Natural killer cell (primary cell): ENCODE measurements at regions not wholly inside any gene's neighbourhood (a gene's known extent, or its start where the extent isn't known, plus 50 kb on each side); places are given as distances from the start of the nearest gene placed in this dataset.

ENCODE experiments used
- ATAC-seq, 3 donors: fragments of 150-1000 bp in 2 of 3; fragments of 200-7000 bp in 1 of 3; cut with Tn5 transposase; 1 replicate in 1 of 3; 2 replicates in 2 of 3; pipeline ENCODE4 v1.10.0; 2021; ENCODE audit warnings: mild to moderate bottlenecking in 2 of 3, moderate library complexity in 2 of 3
- DNase-seq, 2 donors: peaks; one replicate each; pipeline versions ENCODE4 v3.0.0 to v3.0.0-alpha.2; 2013 to 2021; ENCODE audit warnings: mixed read lengths in 1 of 2
- H3K27ac ChIP-seq: one replicate; pipeline ENCODE4 v1.5.1; 2013; ENCODE audit warnings: mild to moderate bottlenecking, low read length
- H3K27me3 ChIP-seq: one replicate; pipeline ENCODE4 v1.6.1; 2013; ENCODE audit warnings: low read length; ENCODE audit not compliant: control insufficient read depth, insufficient read depth
- H3K36me3 ChIP-seq: one replicate; pipeline ENCODE4 v1.6.1; 2013; ENCODE audit warnings: low read length; ENCODE audit not compliant: control insufficient read depth, insufficient read depth
- H3K4me1 ChIP-seq: one replicate; pipeline ENCODE4 v1.6.1; 2013; ENCODE audit warnings: low read length; ENCODE audit not compliant: control insufficient read depth, insufficient read depth
- H3K4me3 ChIP-seq: one replicate; pipeline ENCODE4 v1.5.1; 2013; ENCODE audit warnings: low read length
- H3K9me3 ChIP-seq: one replicate; pipeline ENCODE4 v1.6.1; 2013; ENCODE audit warnings: low read length; ENCODE audit not compliant: control insufficient read depth, insufficient read depth
- H3K27ac Mint-ChIP-seq, 2 donors: one replicate each; pipeline ENCODE4 v1.8.0; 2022; ENCODE audit warnings: mild to moderate bottlenecking in 2 of 2, mixed read lengths in 2 of 2, moderate library complexity in 1 of 2
- H3K27me3 Mint-ChIP-seq, 2 donors: one replicate each; pipeline ENCODE4 v1.8.0; 2022; ENCODE audit warnings: low read depth in 2 of 2, mixed read lengths in 2 of 2
- H3K36me3 Mint-ChIP-seq: one replicate; pipeline ENCODE4 v1.8.0; 2022; ENCODE audit warnings: mixed read lengths
- H3K4me1 Mint-ChIP-seq, 2 donors: one replicate each; pipeline ENCODE4 v1.8.0; 2022; ENCODE audit warnings: mixed read lengths in 2 of 2
- H3K4me3 Mint-ChIP-seq: one replicate; pipeline ENCODE4 v1.8.0; 2022; ENCODE audit warnings: mild to moderate bottlenecking, moderate library complexity, mixed read lengths
- H3K9me3 Mint-ChIP-seq, 2 donors: one replicate each; pipeline ENCODE4 v1.8.0; 2022; ENCODE audit warnings: mixed read lengths in 2 of 2
- WGBS: methylation state at CpG from one replicate; pipeline ENCODE4 v1.1.7; 2013; ENCODE audit warnings: missing lambda C conversion rate; ENCODE audit not compliant: insufficient coverage; 5-methylcytosine and 5-hydroxymethylcytosine counted together
- intact Hi-C: fragments of 100-400 bp; cut with micrococcal nuclease; formaldehyde crosslinking; loops from one replicate; pipeline ENCODE4 v1.14.2; 2022
- TF ChIP-seq, protein P1 (sequence below): fragments of 200-600 bp; IDR thresholded peaks from one replicate; pipeline ENCODE4 v1.8.0; 2022; ENCODE audit warnings: antibody characterized with exemption

GRCh38 chr10:25094590-25094989 is 78.2 kb downstream of the THNSL1 start:
- Histone ChIP-seq H3K27ac (no peak overlapping the region), H3K36me3 (no peaks in the 10 kb centered on the region), H3K9me3 (peaks cover 12% of the 10 kb centered on the region), H3K4me1 (no peaks in the 10 kb centered on the region), H3K4me3 (no peak overlapping the region), H3K27me3 (no peaks in the 10 kb centered on the region)
- ATAC-seq (no peak), DNase-seq (no peak)
- Mint-ChIP-seq H3K27ac (no peak overlapping the region), H3K9me3 (peaks cover 7 to 13% of the 10 kb centered on the region in 2 donors), H3K36me3 (peaks cover 11% of the 10 kb centered on the region), H3K4me3 (no peak overlapping the region), H3K27me3 (peaks cover 0 to 13% of the 10 kb centered on the region in 2 donors), H3K4me1 (no peaks in the 10 kb centered on the region)
- intact Hi-C loops: no loop called here
- TF ChIP-seq, protein P1, sequence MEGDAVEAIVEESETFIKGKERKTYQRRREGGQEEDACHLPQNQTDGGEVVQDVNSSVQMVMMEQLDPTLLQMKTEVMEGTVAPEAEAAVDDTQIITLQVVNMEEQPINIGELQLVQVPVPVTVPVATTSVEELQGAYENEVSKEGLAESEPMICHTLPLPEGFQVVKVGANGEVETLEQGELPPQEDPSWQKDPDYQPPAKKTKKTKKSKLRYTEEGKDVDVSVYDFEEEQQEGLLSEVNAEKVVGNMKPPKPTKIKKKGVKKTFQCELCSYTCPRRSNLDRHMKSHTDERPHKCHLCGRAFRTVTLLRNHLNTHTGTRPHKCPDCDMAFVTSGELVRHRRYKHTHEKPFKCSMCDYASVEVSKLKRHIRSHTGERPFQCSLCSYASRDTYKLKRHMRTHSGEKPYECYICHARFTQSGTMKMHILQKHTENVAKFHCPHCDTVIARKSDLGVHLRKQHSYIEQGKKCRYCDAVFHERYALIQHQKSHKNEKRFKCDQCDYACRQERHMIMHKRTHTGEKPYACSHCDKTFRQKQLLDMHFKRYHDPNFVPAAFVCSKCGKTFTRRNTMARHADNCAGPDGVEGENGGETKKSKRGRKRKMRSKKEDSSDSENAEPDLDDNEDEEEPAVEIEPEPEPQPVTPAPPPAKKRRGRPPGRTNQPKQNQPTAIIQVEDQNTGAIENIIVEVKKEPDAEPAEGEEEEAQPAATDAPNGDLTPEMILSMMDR: no peak

DNA sequence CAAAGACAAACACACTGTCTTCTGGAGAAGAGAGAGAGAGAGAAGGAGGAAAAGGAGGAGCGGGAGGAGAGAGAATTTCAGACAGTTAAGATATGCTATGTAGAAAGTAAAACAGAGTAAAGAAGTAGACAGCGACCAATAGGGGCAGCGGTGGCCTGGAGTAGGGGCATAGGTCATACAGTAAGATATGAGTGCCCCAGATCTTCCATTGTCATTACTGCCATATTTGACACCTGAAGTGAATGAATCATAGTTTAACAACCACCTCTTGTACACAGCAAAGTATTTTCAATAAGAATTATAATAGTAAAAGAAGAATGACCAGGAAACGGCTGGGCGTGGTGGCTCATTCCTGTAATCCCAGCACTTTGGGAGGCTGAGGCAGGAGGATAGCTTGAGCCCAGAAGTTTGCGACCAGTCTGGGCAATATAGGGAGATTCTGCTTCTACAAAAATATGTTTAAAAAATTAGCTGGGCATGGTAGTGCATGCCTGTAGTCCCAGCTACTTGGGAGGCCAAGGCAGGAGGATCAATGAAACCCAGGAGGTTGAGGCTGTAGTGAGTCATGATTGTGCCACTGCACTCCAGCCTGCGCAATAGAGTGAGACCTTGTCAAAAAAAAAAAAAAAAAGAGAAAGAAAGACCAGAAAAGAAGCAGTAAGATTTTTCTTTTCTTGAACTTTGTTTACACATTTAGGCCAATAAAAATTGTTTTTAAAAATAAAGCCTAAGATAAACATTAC is 77.0 kb upstream of the GPR158 start:
- Histone ChIP-seq H3K4me3 (no peak overlapping the region), H3K36me3 (no peaks in the 10 kb centered on the region), H3K9me3 (peaks cover 12% of the 10 kb centered on the region), H3K4me1 (no peaks in the 10 kb centered on the region), H3K27me3 (no peaks in the 10 kb centered on the region), H3K27ac (no peak overlapping the region)
- H3K9me3 Mint-ChIP-seq: peaks cover 7 to 13% of the 10 kb centered on the region in 2 donors
- WGBS: 85% methylated on average over 6 of the region's 7 CpGs
- no peaks in the 10 kb centered on the region for H3K4me1 Mint-ChIP-seq
- no peak for ATAC-seq
- intact Hi-C loops: no loop called here
- peaks cover 11% of the 10 kb centered on the region for H3K36me3 Mint-ChIP-seq
- no peak for DNase-seq
- peaks cover 0 to 20% of the 10 kb centered on the region in 2 donors for H3K27me3 Mint-ChIP-seq
- no peak overlapping the region for H3K4me3 Mint-ChIP-seq
- TF ChIP-seq, protein P1: no peak
- H3K27ac Mint-ChIP-seq: no peak overlapping the region

DNA sequence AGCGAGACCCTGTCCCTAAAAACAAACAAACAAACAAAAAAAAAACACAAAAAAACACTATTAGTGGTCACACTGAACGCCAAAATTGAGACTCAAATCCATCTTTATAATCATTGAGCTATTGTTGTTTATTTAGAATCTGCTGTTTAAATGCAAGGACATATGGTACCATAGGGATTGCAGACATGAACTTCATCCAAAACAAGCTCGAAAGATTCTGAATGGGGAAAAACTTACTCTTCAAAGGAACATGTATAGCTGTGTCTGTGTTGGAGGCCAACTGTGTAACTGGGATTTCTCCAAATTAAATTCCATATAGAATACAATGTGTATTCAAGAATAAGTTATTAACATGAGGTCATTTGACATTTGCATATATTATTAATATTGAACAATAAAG is 74.7 kb upstream of the GPR158 start:
- no peak for DNase-seq
- Mint-ChIP-seq H3K27me3 (peaks cover 0 to 11% of the 10 kb centered on the region in 2 donors), H3K9me3 (no peaks in the 10 kb centered on the region), H3K4me1 (no peaks in the 10 kb centered on the region), H3K36me3 (no peaks in the 10 kb centered on the region), H3K27ac (no peak overlapping the region), H3K4me3 (no peak overlapping the region)
- peaks cover 10% of the 10 kb centered on the region for H3K9me3 ChIP-seq
- WGBS: 83% methylated on average over 1 of the region's 3 CpGs
- intact Hi-C loops: no loop called here
- no peaks in the 10 kb centered on the region for H3K36me3 ChIP-seq
- no peaks in the 10 kb centered on the region for H3K4me1 ChIP-seq
- H3K27me3 ChIP-seq: no peaks in the 10 kb centered on the region
- H3K4me3 ChIP-seq: no peak overlapping the region
- no peak overlapping the region for H3K27ac ChIP-seq
- no peak for ATAC-seq
- TF ChIP-seq, protein P1: no peak
